ENCODE measurements at regions not wholly inside any gene's neighbourhood (a gene's known extent, or its start where the extent isn't known, plus 50 kb on each side); places are given as distances from the start of the nearest gene placed in this dataset.

DNA sequence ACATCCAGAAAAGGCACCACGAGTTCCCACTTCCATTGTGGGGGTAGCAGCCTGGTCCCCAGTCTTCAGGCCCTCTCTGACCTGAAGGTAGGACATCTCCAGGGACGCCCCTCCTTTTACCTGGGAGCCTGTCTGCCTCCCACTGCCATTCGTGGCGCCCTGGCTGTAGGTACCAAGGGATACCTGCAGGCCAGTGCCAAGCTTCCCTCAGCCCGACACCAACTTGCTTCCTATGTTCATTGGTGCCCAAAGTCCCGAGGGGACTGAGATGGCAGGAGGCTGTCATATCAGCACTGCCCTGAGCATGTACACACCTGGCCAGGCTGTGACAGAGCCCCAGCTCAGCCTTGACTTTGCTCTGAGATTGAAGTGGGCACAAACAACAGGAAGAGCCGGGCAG, 137.3 kb upstream of the CNTN3 start:
- no peak for TF ChIP-seq CTCF (IDR thresholded peaks at IDR 0.05; ENCODE audit: low read depth, low read length, poor library complexity, severe bottlenecking)
- no peak for TF ChIP-seq EZH2phosphoT487 (IDR thresholded peaks at IDR 0.05; ENCODE audit: borderline replicate concordance, low read length)

All from DOHH2 (cell line).